Upper lobe of left lung (tissue), 4 donors: ENCODE measurements at regions not wholly inside any gene's neighbourhood (a gene's known extent, or its start where the extent isn't known, plus 50 kb on each side); places are given as distances from the start of the nearest gene placed in this dataset.

ENCODE experiments used
- EP300 ChIP-seq, 4 donors: sonication (generic); formaldehyde crosslinking; IDR thresholded peaks; one replicate each; pipeline ENCODE4 v1.5.1; 2017; ENCODE audit warnings: antibody characterized with exemption in 4 of 4, control low read depth in 2 of 4
- POLR2A ChIP-seq, 4 donors: fragments of 450-650 bp; IDR thresholded peaks; one replicate each; pipeline ENCODE4 v1.5.1; 2016 to 2017; ENCODE audit warnings: antibody characterized with exemption in 4 of 4, mild to moderate bottlenecking in 2 of 4
- POLR2AphosphoS5 ChIP-seq, 2 donors: sonication (generic); formaldehyde crosslinking; IDR thresholded peaks; one replicate each; pipeline ENCODE4 v1.5.1; 2017; ENCODE audit warnings: antibody characterized with exemption in 2 of 2
- TF ChIP-seq, protein P1 (sequence below), 6 experiments: fragments of 450-650 bp in 4 of 6; fragments of 200-600 bp in 2 of 6; sonication (generic) in 2 of 6; IDR thresholded peaks; one replicate each; pipeline ENCODE4 v1.5.1; 2016 to 2019; ENCODE audit warnings: antibody characterized with exemption in 6 of 6

- TF ChIP-seq POLR2A (IDR thresholded peaks at IDR 0.05) = no peak
- TF ChIP-seq, protein P1, sequence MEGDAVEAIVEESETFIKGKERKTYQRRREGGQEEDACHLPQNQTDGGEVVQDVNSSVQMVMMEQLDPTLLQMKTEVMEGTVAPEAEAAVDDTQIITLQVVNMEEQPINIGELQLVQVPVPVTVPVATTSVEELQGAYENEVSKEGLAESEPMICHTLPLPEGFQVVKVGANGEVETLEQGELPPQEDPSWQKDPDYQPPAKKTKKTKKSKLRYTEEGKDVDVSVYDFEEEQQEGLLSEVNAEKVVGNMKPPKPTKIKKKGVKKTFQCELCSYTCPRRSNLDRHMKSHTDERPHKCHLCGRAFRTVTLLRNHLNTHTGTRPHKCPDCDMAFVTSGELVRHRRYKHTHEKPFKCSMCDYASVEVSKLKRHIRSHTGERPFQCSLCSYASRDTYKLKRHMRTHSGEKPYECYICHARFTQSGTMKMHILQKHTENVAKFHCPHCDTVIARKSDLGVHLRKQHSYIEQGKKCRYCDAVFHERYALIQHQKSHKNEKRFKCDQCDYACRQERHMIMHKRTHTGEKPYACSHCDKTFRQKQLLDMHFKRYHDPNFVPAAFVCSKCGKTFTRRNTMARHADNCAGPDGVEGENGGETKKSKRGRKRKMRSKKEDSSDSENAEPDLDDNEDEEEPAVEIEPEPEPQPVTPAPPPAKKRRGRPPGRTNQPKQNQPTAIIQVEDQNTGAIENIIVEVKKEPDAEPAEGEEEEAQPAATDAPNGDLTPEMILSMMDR (IDR thresholded peaks at IDR 0.05) = no peak
- TF ChIP-seq POLR2AphosphoS5 (IDR thresholded peaks at IDR 0.05) = no peak
- no peak for TF ChIP-seq EP300 (IDR thresholded peaks at IDR 0.05)
Observed at GRCh38 chr3:22208844-22209243, 457.8 kb upstream of the ZNF385D start.
